Heart left ventricle (tissue), 13 donors: ENCODE measurements at regions not wholly inside any gene's neighbourhood (a gene's known extent, or its start where the extent isn't known, plus 50 kb on each side); places are given as distances from the start of the nearest gene placed in this dataset.

Experiments used
- POLR2A ChIP-seq, 2 donors: fragments of 450-650 bp; IDR thresholded peaks; one replicate each; pipeline ENCODE4 v1.6.1; 2017; ENCODE audit warnings: antibody characterized with exemption in 2 of 2, mild to moderate bottlenecking in 2 of 2, moderate library complexity in 2 of 2
- TF ChIP-seq, protein P1 (sequence below), 12 donors: fragments of 200-600 bp; sonication (generic) in 4 of 12; IDR thresholded peaks; one replicate each; pipeline versions ENCODE4 v1.5.0 to v1.8.0; 2018 to 2022; ENCODE audit warnings: antibody characterized with exemption in 12 of 12, mild to moderate bottlenecking in 5 of 12
- donor health status: ischemic (EF 13 %, LVEDD 7.1; RV severe dilation, severe dysfunction).
- donor health status: DM: no; HTN: yes; CAD: no.
- donor health status: DM: no; HTN: no; CAD: no.
- donor health status: ischemic (EF 25% LVEDD 6.9; RV normal size, moderate dysfunction).
- donor health status: ischemic (EF 25% LVEDD 5.7; RV mildly dilated, moderate dysfunction).
- donor health status: ischemic (EF 35%, LVEDD 5.7; RV mildly dilated, moderate dysfunction).
- donor health status: nonischemic (EF 11% LVEDD 7.7; RV severe dilation, severe dysfunction).
- donor health status: DM: yes; HTN: yes; CAD: no.
- donor health status: PGD.
- donor health status: ischemic (EF 29% LVEDD 5.4; RV normal size, mild dysfunction).
- donor health status: nonischemic (EF 23%, LVEDD 6.1; RV moderate dilation, normal function).

DNA sequence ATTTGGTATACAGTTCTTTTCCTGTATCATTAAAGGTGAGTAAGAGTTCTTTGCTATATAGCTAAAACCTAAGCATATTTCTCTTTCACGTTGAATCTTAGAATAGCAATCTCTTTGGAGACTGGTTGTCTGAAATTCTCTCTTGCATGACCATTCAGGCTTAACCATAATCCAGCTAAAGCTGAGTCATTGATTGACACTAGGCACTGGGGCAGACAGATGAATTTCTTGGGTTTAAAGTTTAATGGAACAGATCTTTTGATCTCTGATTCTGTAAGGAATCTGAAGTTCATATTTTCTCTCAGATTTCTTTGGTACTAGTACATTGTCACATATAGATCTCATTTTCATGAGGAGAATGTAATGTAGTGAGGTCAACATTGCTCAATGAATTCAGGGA lies 397.3 kb upstream of the MIR17HG start:
- TF ChIP-seq POLR2A (IDR thresholded peaks at IDR 0.05): no peak
- TF ChIP-seq, protein P1, sequence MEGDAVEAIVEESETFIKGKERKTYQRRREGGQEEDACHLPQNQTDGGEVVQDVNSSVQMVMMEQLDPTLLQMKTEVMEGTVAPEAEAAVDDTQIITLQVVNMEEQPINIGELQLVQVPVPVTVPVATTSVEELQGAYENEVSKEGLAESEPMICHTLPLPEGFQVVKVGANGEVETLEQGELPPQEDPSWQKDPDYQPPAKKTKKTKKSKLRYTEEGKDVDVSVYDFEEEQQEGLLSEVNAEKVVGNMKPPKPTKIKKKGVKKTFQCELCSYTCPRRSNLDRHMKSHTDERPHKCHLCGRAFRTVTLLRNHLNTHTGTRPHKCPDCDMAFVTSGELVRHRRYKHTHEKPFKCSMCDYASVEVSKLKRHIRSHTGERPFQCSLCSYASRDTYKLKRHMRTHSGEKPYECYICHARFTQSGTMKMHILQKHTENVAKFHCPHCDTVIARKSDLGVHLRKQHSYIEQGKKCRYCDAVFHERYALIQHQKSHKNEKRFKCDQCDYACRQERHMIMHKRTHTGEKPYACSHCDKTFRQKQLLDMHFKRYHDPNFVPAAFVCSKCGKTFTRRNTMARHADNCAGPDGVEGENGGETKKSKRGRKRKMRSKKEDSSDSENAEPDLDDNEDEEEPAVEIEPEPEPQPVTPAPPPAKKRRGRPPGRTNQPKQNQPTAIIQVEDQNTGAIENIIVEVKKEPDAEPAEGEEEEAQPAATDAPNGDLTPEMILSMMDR (IDR thresholded peaks at IDR 0.05): no peak
